RWPE1 (cell line): ENCODE measurements at regions not wholly inside any gene's neighbourhood (a gene's known extent, or its start where the extent isn't known, plus 50 kb on each side); places are given as distances from the start of the nearest gene placed in this dataset.

Source experiments
- CTCF ChIA-PET: fragments of 350-600 bp; sonication (Branson Sonifier 250); formaldehyde crosslinking; extraction: SDS; loops from one replicate; lab custom pipeline; 2021; lab: Yijun Ruan, JAX
- POLR2A ChIA-PET: fragments of 400-600 bp; formaldehyde crosslinking; extraction: SDS; loops from one replicate; lab custom pipeline; 2020; ENCODE audit warnings: antibody characterized with exemption; ENCODE audit not compliant: low non-redundant PET; lab: Yijun Ruan, JAX
- DNase-seq: peaks from one replicate; pipeline ENCODE4 v3.0.0; 2012; ENCODE audit warnings: low spot score
- H3K27ac ChIP-seq: fragments of 450-650 bp; 2 replicates; pipeline ENCODE4 v1.5.1; 2017
- TF ChIP-seq, protein P1 (sequence below): fragments of 450-650 bp; conservative IDR thresholded peaks from 2 replicates; pipeline ENCODE4 v1.5.1; 2017; ENCODE audit warnings: low read depth, mild to moderate bottlenecking

DNA sequence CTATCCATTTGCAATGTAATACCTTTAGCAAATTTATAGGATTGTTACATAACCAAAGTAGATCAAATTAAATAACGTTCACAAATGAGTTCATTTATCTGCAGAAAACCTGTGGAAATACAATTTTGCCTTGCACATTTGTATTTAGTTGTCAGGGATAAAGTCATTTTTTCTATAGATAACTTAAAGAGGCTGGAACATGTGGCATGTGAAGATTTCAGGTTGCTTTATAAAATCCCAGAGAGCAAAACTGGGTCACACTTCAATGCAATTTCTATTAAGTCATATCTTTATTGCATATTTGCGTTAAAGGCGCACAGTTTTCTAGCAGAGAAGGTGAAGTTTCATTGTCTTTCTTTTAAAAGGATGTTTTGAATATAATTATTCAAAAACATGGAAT is 342.4 kb downstream of the USP25 start:
- TF ChIP-seq, protein P1, sequence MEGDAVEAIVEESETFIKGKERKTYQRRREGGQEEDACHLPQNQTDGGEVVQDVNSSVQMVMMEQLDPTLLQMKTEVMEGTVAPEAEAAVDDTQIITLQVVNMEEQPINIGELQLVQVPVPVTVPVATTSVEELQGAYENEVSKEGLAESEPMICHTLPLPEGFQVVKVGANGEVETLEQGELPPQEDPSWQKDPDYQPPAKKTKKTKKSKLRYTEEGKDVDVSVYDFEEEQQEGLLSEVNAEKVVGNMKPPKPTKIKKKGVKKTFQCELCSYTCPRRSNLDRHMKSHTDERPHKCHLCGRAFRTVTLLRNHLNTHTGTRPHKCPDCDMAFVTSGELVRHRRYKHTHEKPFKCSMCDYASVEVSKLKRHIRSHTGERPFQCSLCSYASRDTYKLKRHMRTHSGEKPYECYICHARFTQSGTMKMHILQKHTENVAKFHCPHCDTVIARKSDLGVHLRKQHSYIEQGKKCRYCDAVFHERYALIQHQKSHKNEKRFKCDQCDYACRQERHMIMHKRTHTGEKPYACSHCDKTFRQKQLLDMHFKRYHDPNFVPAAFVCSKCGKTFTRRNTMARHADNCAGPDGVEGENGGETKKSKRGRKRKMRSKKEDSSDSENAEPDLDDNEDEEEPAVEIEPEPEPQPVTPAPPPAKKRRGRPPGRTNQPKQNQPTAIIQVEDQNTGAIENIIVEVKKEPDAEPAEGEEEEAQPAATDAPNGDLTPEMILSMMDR = no peak
- POLR2A ChIA-PET = no interaction called here
- no peak overlapping the region for H3K27ac ChIP-seq
- CTCF ChIA-PET = interaction anchor here (0.6 kb wide), 1 partner anchor 1641 kb away, joined by 5 read pairs; no protein-coding TSS in a partner anchor
- DNase-seq = no peak

DNA sequence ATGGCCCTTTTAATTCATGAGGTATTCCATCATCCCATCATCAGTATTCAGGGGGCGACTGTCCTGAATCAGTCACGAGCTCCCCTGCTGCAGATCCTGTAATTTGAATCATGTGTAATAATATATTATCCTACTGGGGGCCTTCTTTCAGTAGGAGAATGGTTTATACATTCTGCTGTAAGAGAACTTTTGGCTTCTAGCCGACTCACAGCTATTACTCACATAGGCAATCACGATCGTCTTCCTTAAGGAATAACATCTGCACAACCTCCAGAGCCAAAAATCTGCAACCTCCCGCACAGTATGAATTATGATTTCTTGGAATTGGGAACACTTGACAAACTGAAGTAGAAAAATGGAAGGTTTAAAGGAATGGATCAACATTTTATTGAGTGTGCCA is 343.0 kb downstream of the USP25 start:
- ChIA-PET POLR2A (no interaction called here), CTCF (no interaction called here)
- DNase-seq = no peak
- TF ChIP-seq, protein P1 = no peak
- H3K27ac ChIP-seq = no peak overlapping the region

DNA sequence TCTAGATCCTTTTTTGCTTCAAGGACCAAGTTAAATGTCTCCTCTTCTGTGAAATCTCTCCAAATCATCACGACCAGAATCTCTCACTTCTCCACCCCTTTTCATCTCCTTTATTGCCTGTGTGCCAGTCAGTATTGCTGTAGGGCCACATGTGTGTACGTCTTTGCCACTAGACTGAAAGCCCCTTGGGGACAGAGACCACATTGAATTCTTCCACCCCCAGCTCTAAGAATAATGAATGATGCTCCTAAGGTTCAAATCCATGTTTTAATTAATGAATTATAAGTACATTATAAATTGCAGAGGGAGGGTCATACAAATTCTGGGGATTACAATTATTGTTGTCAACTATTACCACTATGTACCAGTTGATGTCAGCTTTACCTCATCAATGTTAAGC is 343.8 kb downstream of the USP25 start:
- TF ChIP-seq, protein P1 = no peak
- H3K27ac ChIP-seq = no peak overlapping the region
- POLR2A ChIA-PET = no interaction called here
- DNase-seq = no peak
- CTCF ChIA-PET = interaction anchor here (0.5 to 0.7 kb wide), 3 partner anchors 190 to 595 kb away, joined by 3 to 6 read pairs (median 3); no protein-coding TSS in a partner anchor

DNA sequence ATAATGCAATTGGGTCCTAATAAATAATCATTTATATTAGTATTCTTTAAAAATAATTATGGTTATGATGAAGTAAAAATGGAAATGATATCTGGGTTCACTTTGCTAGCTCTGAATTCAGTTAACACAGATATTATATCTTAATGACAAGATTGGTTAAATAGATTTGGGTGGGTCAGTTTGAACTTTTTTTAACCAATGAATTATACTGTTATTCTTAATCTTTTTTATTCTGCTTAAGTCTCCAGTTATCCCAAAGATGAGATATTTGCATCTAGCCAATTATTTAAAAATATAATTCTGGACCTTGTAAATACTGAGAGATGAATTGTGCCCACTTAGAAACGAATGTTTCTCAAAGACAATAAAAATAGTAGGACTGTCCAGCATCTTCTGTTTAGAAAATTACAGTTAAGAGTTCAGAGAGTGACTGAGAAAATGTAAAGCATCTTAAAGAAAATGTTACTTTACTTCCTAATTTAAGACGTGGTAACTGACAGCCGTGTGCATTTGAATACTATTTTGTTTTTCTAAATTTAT is 345.2 kb downstream of the USP25 start:
- no peak overlapping the region for H3K27ac ChIP-seq
- POLR2A ChIA-PET = no interaction called here
- CTCF ChIA-PET = interaction anchor here (0.7 to 0.9 kb wide), 2 partner anchors 12 to 569 kb away, joined by 3 to 4 read pairs; no protein-coding TSS in a partner anchor
- DNase-seq = no peak
- TF ChIP-seq, protein P1 = no peak

DNA sequence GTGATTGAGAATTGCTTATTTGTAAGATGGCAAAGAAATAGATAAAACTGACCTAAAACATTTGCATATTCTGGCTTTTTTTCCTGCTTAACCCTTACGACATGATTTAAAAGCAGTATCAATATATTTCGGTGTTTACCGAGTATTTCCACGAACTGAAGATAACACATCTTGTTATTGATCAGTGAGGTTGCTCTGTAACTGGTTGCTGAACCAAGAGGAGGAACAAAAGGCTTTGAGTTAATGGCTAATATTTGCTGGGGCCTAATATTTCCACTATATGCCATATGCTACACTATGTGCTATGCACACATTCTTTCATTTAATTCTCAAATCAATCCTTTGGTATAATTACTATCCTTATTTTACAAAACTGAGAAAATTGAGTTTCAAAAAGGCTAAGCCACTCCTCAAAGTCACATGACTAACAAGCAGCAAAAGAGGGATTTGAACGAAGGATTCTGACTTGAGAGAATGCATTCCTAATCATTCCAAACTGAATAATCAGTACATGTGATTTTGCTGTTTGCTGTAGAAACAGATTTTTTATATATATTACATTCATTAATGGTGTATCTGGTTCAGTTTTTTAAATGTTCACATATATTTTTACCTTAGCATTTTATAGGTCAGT is 346.0 kb downstream of the USP25 start:
- no peak for DNase-seq
- H3K27ac ChIP-seq = no peak overlapping the region
- ChIA-PET CTCF (no interaction called here), POLR2A (no interaction called here)
- TF ChIP-seq, protein P1 = no peak

DNA sequence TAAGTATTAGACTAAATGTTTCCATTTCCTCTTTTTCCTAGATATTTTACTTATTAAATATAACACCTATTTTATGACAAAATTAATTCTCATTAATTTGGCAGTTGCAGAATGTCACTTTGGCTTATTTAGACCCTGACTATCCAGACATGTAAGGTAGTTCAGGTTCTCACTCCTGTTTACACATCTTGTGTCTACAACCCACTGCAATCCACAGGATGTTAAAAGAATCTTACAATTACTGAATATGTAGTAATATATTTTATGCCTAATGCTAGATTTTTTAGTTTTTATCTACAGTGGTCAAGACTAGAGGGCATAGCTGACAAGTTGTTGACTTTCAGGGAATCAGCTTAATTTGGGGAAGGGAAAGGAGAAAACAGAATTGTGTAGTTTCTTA is 346.7 kb downstream of the USP25 start:
- TF ChIP-seq, protein P1 = no peak
- DNase-seq = no peak
- ChIA-PET CTCF (no interaction called here), POLR2A (no interaction called here)
- no peak overlapping the region for H3K27ac ChIP-seq
